ENCODE measurements at regions not wholly inside any gene's neighbourhood (a gene's known extent, or its start where the extent isn't known, plus 50 kb on each side); places are given as distances from the start of the nearest gene placed in this dataset.

- DNase-seq = no peak
Measured at GRCh38 chr5:60374409-60374808, 325.6 kb downstream of the DEPDC1B start.

- DNase-seq = peak; percentile 37
Measured at GRCh38 chr5:60372786-60373185, 327.2 kb downstream of the DEPDC1B start.

- no peak for DNase-seq
Measured at GRCh38 chr5:60371065-60371464, 328.9 kb downstream of the DEPDC1B start.

- no peak for DNase-seq
Measured at GRCh38 chr5:60370508-60370907, 329.5 kb downstream of the DEPDC1B start.

- DNase-seq = no peak
Measured at GRCh38 chr5:60369391-60369790, 330.6 kb downstream of the DEPDC1B start.

- DNase-seq = no peak
Measured at GRCh38 chr5:60368100-60368499, 331.9 kb downstream of the DEPDC1B start.

GRCh38 chr5:60366489-60366888, 333.5 kb downstream of the DEPDC1B start:
- no peak for DNase-seq

GRCh38 chr5:60365001-60365400, 335.0 kb downstream of the DEPDC1B start:
- DNase-seq = no peak

GRCh38 chr5:60362158-60362557, 337.8 kb downstream of the DEPDC1B start:
- DNase-seq = no peak

GRCh38 chr5:60360355-60360754, 339.6 kb downstream of the DEPDC1B start:
- no peak for DNase-seq

- DNase-seq = no peak
Measured at GRCh38 chr5:60357302-60357701, 342.7 kb downstream of the DEPDC1B start.

- no peak for DNase-seq
Measured at GRCh38 chr5:60356745-60357144, 343.2 kb downstream of the DEPDC1B start.

- DNase-seq = no peak
Measured at GRCh38 chr5:60355181-60355580, 344.8 kb downstream of the DEPDC1B start.

- DNase-seq = no peak
Measured at GRCh38 chr5:60354311-60354710, 345.7 kb downstream of the DEPDC1B start.

GRCh38 chr5:60352992-60353599, 346.9 kb downstream of the DEPDC1B start:
- DNase-seq = no peak

GRCh38 chr5:60350794-60351193, 349.2 kb downstream of the DEPDC1B start:
- DNase-seq = no peak

GRCh38 chr5:60349891-60350415, 350.0 kb downstream of the DEPDC1B start:
- DNase-seq = no peak

GRCh38 chr5:60346393-60346792, 353.6 kb downstream of the DEPDC1B start:
- DNase-seq = no peak

- DNase-seq = no peak
Measured at GRCh38 chr5:60343102-60343501, 356.9 kb downstream of the DEPDC1B start.

- no peak for DNase-seq
Measured at GRCh38 chr5:60340965-60341471, 358.9 kb downstream of the DEPDC1B start.

- no peak for DNase-seq
Measured at GRCh38 chr5:60340326-60340725, 359.6 kb downstream of the DEPDC1B start.

GRCh38 chr5:60339691-60340201, 360.2 kb downstream of the DEPDC1B start:
- no peak for DNase-seq

- DNase-seq = no peak
Measured at GRCh38 chr5:60338846-60339245, 361.1 kb downstream of the DEPDC1B start.

- no peak for DNase-seq
Measured at GRCh38 chr5:60336491-60336890, 363.5 kb downstream of the DEPDC1B start.

Data from left kidney (tissue), 1 donor.